ENCODE measurements at regions not wholly inside any gene's neighbourhood (a gene's known extent, or its start where the extent isn't known, plus 50 kb on each side); places are given as distances from the start of the nearest gene placed in this dataset.

DNA sequence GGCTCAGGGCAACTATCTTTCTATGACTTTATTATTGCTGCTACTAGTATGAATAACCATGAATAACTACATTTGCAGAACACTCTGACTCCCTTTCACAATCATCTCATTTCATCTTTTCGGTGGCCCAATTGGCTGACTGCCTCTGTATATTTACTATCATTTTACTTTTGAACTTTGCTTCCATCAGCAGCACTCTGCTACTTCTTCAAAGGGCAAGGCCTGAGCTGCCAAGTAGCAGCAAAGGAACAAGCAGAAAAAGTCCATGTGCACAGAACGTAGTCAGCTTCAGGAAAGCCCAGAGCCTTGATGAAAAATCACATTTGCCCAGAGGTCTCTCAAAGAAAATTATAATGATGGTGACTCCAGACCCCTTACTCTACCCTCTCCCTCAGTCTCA lies 214.5 kb upstream of the PUM3 start:
- Histone ChIP-seq H3K56ac (ENCODE audit: insufficient read length, low read depth, low read length) (no peak overlapping the region), H2AK5ac (ENCODE audit: insufficient read length, low read length) (no peak overlapping the region), H4K5ac (ENCODE audit: insufficient read length, low read depth, low read length) (no peak overlapping the region), H2BK12ac (ENCODE audit: insufficient read length, low read depth, low read length) (no peak overlapping the region), H4K8ac (replicated peaks; ENCODE audit: insufficient read length, low read depth, low read length) (no peak overlapping the region), H3K23me2 (ENCODE audit: insufficient read length, low read depth, low read length, poor library complexity, severe bottlenecking) (no peaks in the 10 kb centered on the region), H2BK15ac (ENCODE audit: low read depth, low read length) (no peak overlapping the region), H3K4me1 (ENCODE audit: insufficient read depth, low read length) (no peaks in the 10 kb centered on the region), H3K4me2 (ENCODE audit: insufficient read depth, insufficient read length, low read length) (no peak overlapping the region), H3K18ac (ENCODE audit: insufficient read length, low read depth, low read length) (no peak overlapping the region), H3T11ph (ENCODE audit: low read length) (no peak overlapping the region), H3K23ac (ENCODE audit: insufficient read length, low read depth, low read length) (no peak overlapping the region), H3K9me3 (ENCODE audit: control insufficient read depth, low read depth, low read length) (no peaks in the 10 kb centered on the region), H3K27me3 (ENCODE audit: insufficient read depth, low read length) (no peaks in the 10 kb centered on the region), H3K4ac (ENCODE audit: low read depth, low read length) (no peak overlapping the region), H4K91ac (ENCODE audit: insufficient read length, low read depth, low read length) (no peak overlapping the region), H2BK5ac (ENCODE audit: insufficient read length, low read length) (no peak overlapping the region), H4K20me1 (ENCODE audit: control insufficient read depth, insufficient read depth, insufficient read length) (no peaks in the 10 kb centered on the region), H3K27ac (ENCODE audit: insufficient read length, low read depth, low read length) (no peak overlapping the region), H2BK120ac (ENCODE audit: low read depth, low read length, poor library complexity, severe bottlenecking) (no peak overlapping the region), H3K9ac (ENCODE audit: extremely low read depth, insufficient read length, low read length) (no peak overlapping the region), H2AFZ (ENCODE audit: low read length) (no peak overlapping the region), H3K79me2 (ENCODE audit: insufficient read depth, low read length) (no peaks in the 10 kb centered on the region), H3K14ac (ENCODE audit: insufficient read depth, low read length) (no peak overlapping the region), H2BK20ac (ENCODE audit: low read depth, low read length, poor library complexity, severe bottlenecking) (no peak overlapping the region), H3K79me1 (ENCODE audit: insufficient read depth, low read depth, low read length, poor library complexity, severe bottlenecking) (no peaks in the 10 kb centered on the region)
- H3K27me3 Mint-ChIP-seq (ENCODE audit: low read depth), result no peaks in the 10 kb centered on the region
- no CpG with 5 or more reads among the region's 2 CpGs for WGBS (ENCODE audit: extremely low coverage, insufficient read length, low lambda C conversion rate)
- TF ChIP-seq, protein P1, sequence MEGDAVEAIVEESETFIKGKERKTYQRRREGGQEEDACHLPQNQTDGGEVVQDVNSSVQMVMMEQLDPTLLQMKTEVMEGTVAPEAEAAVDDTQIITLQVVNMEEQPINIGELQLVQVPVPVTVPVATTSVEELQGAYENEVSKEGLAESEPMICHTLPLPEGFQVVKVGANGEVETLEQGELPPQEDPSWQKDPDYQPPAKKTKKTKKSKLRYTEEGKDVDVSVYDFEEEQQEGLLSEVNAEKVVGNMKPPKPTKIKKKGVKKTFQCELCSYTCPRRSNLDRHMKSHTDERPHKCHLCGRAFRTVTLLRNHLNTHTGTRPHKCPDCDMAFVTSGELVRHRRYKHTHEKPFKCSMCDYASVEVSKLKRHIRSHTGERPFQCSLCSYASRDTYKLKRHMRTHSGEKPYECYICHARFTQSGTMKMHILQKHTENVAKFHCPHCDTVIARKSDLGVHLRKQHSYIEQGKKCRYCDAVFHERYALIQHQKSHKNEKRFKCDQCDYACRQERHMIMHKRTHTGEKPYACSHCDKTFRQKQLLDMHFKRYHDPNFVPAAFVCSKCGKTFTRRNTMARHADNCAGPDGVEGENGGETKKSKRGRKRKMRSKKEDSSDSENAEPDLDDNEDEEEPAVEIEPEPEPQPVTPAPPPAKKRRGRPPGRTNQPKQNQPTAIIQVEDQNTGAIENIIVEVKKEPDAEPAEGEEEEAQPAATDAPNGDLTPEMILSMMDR (conservative IDR thresholded peaks at IDR 0.05), result no peak
- H3K27ac Mint-ChIP-seq, result peak overlapping the region in 1 of 3 experiments; percentile 37; a peak in 1 of 7 replicates
- peaks cover 7 to 17% of the 10 kb centered on the region in 2 experiments; a peak in 2 of 4 replicates for H3K4me1 Mint-ChIP-seq
- no peak overlapping the region for H3K4me3 Mint-ChIP-seq
- DNase-seq, result no peak
- peaks cover 0 to 3% of the 10 kb centered on the region in 2 experiments; a peak in 1 of 5 replicates for H3K9me3 Mint-ChIP-seq
- peaks cover 0 to 5% (median 0%) of the 10 kb centered on the region in 3 experiments; a peak in 1 of 7 replicates for H3K36me3 Mint-ChIP-seq (ENCODE audit: insufficient read depth in 1 of 3, low read depth in 3 of 3)
